HCT116 (cell line): ENCODE measurements at regions not wholly inside any gene's neighbourhood (a gene's known extent, or its start where the extent isn't known, plus 50 kb on each side); places are given as distances from the start of the nearest gene placed in this dataset.

Experiments
- ATAC-seq: fragments of 200-7000 bp; cut with Tn5 transposase; 2 replicates; pipeline ENCODE4 v1.9.1; 2020; ENCODE audit warnings: mild to moderate bottlenecking, moderate library complexity
- BruUV-seq: library from RNA; stranded (reverse); fragments of 400-500 nt; replicated peaks from 2 replicates; lab custom pipeline; 2021; lab: Mats Ljungman, UMichigan
- CTCF ChIA-PET: fragments of 300-600 bp; sonication (Branson Sonifier 250); formaldehyde crosslinking; loops from one replicate; lab custom pipeline; 2021; ENCODE audit warnings: antibody characterized with exemption; lab: Charles Lee
- POLR2A ChIA-PET: fragments of 300-600, 350-600 bp; sonication (Branson Sonifier 250); formaldehyde crosslinking; loops from one replicate; lab custom pipeline; 2021; ENCODE audit warnings: antibody characterized with exemption; lab: Charles Lee
- RAD21 ChIA-PET, 2 experiments: fragments of 300-600 bp; sonication (Branson Sonifier 250); formaldehyde crosslinking; loops; one replicate each; lab custom pipeline; 2023; ENCODE audit warnings: low total read pairs in 2 of 2; ENCODE audit not compliant: uncharacterized antibody in 2 of 2, unreplicated experiment in 2 of 2, low non-redundant PET in 1 of 2; lab: Charles Lee
- DNase-seq: peaks from one replicate; pipeline ENCODE4 v3.0.0-alpha.2; 2010; ENCODE audit warnings: low read depth, low spot score
- H2AFZ ChIP-seq: fragments of 200-600 bp; shearing (Covaris generic), sonication (generic); 2 replicates; pipeline ENCODE4 v1.6.1; 2017; ENCODE audit warnings: low read depth, mixed run types, mixed read lengths, antibody characterized with exemption, low read length; ENCODE audit not compliant: poor library complexity, severe bottlenecking
- H3K27ac ChIP-seq: 2 replicates; pipeline ENCODE4 v1.5.1; 2012; ENCODE audit warnings: low read depth, low read length
- H3K27me3 ChIP-seq: fragments of 200-600 bp; sonication (generic); 2 replicates; pipeline ENCODE4 v1.6.1; 2016; ENCODE audit warnings: mixed run types, low read length, mixed read lengths; ENCODE audit not compliant: insufficient read depth
- H3K36me3 ChIP-seq, 2 experiments: fragments of 200-500 bp in 1 of 2; fragments of 200-600 bp in 1 of 2; sonication (Bioruptor generic) in 1 of 2; sonication (generic) in 1 of 2; 2 replicates each; pipeline versions ENCODE4 v1.5.1 to v1.6.1; 2014 to 2016; ENCODE audit warnings: low read length in 2 of 2, inconsistent platforms in 1 of 2, mixed read lengths in 1 of 2, mixed run types in 1 of 2; ENCODE audit not compliant: insufficient read depth in 2 of 2, control insufficient read depth in 1 of 2
- H3K4me1 ChIP-seq, 2 experiments: fragments of 200-600 bp in 1 of 2; sonication (generic) in 1 of 2; 2 replicates each; pipeline versions ENCODE4 v1.5.1 to v1.6.1; 2012 to 2017; ENCODE audit warnings: low read length in 2 of 2, inconsistent platforms in 1 of 2, mild to moderate bottlenecking in 1 of 2, mixed read lengths in 1 of 2, mixed run types in 1 of 2, moderate library complexity in 1 of 2; ENCODE audit not compliant: insufficient read depth in 2 of 2, control insufficient read depth in 1 of 2
- H3K4me2 ChIP-seq: fragments of 200-600 bp; sonication (generic); 2 replicates; pipeline ENCODE4 v1.6.1; 2017; ENCODE audit warnings: mixed run types, low read length, mixed read lengths
- H3K4me3 ChIP-seq, 2 experiments: fragments of 200-600 bp in 1 of 2; sonication (generic) in 1 of 2; replicated peaks in 1 of 2; 2 replicates each; pipeline ENCODE4 v1.5.1; 2011 to 2016; ENCODE audit warnings: low read length in 2 of 2, control low read depth in 1 of 2, low read depth in 1 of 2, mild to moderate bottlenecking in 1 of 2, mixed read lengths in 1 of 2, mixed run types in 1 of 2
- H3K79me2 ChIP-seq: fragments of 200-600 bp; sonication (generic); 2 replicates; pipeline ENCODE4 v1.6.1; 2017; ENCODE audit warnings: mild to moderate bottlenecking, mixed run types, low read length, moderate library complexity, mixed read lengths; ENCODE audit not compliant: insufficient read depth
- H3K9ac ChIP-seq: fragments of 200-600 bp; sonication (generic); 2 replicates; pipeline ENCODE4 v1.6.1; 2016; ENCODE audit warnings: low read length, mixed read lengths
- H3K9me2 ChIP-seq: fragments of 200-600 bp; sonication (generic), shearing (Covaris generic); 2 replicates; pipeline ENCODE4 v1.6.1; 2017; ENCODE audit warnings: mixed run types, mild to moderate bottlenecking, moderate library complexity; ENCODE audit not compliant: insufficient read depth
- H3K9me3 ChIP-seq, 2 experiments: fragments of 200-500 bp in 1 of 2; fragments of 200-600 bp in 1 of 2; sonication (Bioruptor generic) in 1 of 2; sonication (generic) in 1 of 2; 2 replicates each; pipeline ENCODE4 v1.6.1; 2014 to 2017; ENCODE audit warnings: low read length in 2 of 2, mixed read lengths in 2 of 2, inconsistent platforms in 1 of 2, low read depth in 1 of 2, mild to moderate bottlenecking in 1 of 2, mixed run types in 1 of 2, moderate library complexity in 1 of 2; ENCODE audit not compliant: control insufficient read depth in 1 of 2, insufficient read depth in 1 of 2
- H4K20me1 ChIP-seq: fragments of 200-600 bp; sonication (generic), shearing (Covaris generic); 2 replicates; pipeline ENCODE4 v1.6.1; 2017; ENCODE audit warnings: mixed run types, mild to moderate bottlenecking, moderate library complexity; ENCODE audit not compliant: insufficient read depth
- ATF3 ChIP-seq: IDR thresholded peaks from 2 replicates; pipeline ENCODE4 v1.6.1; 2012
- CEBPB ChIP-seq: IDR thresholded peaks from 2 replicates; pipeline ENCODE4 v1.6.1; 2012; ENCODE audit warnings: low read depth
- CTCF ChIP-seq, 3 experiments: fragments of 200-600 bp in 1 of 3; sonication (generic) in 1 of 3; IDR thresholded peaks in 2 of 3; conservative IDR thresholded peaks in 1 of 3; 2 replicates each; pipeline ENCODE4 v1.5.1; 2012 to 2017; ENCODE audit warnings: low read depth in 2 of 3, low read length in 2 of 3, antibody characterized with exemption in 1 of 3, borderline replicate concordance in 1 of 3, control low read depth in 1 of 3, mild to moderate bottlenecking in 1 of 3, mixed read lengths in 1 of 3, mixed run types in 1 of 3, moderate library complexity in 1 of 3; ENCODE audit not compliant: insufficient read depth in 1 of 3
- ELF1 ChIP-seq: IDR thresholded peaks from 2 replicates; pipeline ENCODE4 v1.6.1; 2012; ENCODE audit warnings: low read depth, borderline replicate concordance
- EZH2phosphoT487 ChIP-seq: fragments of 200-600 bp; IDR thresholded peaks from 2 replicates; pipeline ENCODE4 v1.6.1; 2018; ENCODE audit warnings: antibody characterized with exemption, borderline replicate concordance
- FOSL1 ChIP-seq: IDR thresholded peaks from 2 replicates; pipeline ENCODE4 v1.6.1; 2012; ENCODE audit warnings: low read depth
- JUND ChIP-seq: IDR thresholded peaks from 2 replicates; pipeline ENCODE4 v1.6.1; 2012
- MAX ChIP-seq: IDR thresholded peaks from 2 replicates; pipeline ENCODE4 v1.6.1; 2012
- POLR2A ChIP-seq: IDR thresholded peaks from 2 replicates; pipeline ENCODE4 v1.7.0; 2011; ENCODE audit warnings: borderline replicate concordance; ENCODE audit not compliant: insufficient read depth, insufficient read length; ENCODE audit errors: extremely low read depth
- POLR2AphosphoS5 ChIP-seq: IDR thresholded peaks from 2 replicates; pipeline ENCODE4 v1.6.1; 2011; ENCODE audit warnings: mild to moderate bottlenecking, low read depth, low read length, moderate library complexity
- RAD21 ChIP-seq: IDR thresholded peaks from 2 replicates; pipeline ENCODE4 v1.6.1; 2012; ENCODE audit warnings: low read depth, mild to moderate bottlenecking
- REST ChIP-seq: IDR thresholded peaks from 2 replicates; pipeline ENCODE4 v1.6.1; 2012; ENCODE audit warnings: low read depth
- SP1 ChIP-seq: IDR thresholded peaks from 2 replicates; pipeline ENCODE4 v1.6.1; 2012; ENCODE audit warnings: low read depth
- ZFX ChIP-seq: fragments of 450-650 bp; IDR thresholded peaks from 2 replicates; pipeline ENCODE4 v1.6.1; 2017
- ZNF274 ChIP-seq: fragments of 200-500 bp; sonication (Bioruptor generic); IDR thresholded peaks from 2 replicates; pipeline ENCODE4 v1.6.1; 2014; ENCODE audit warnings: mild to moderate bottlenecking, low read depth, low read length, inconsistent platforms
- intact Hi-C: fragments of 100-400 bp; cut with micrococcal nuclease; formaldehyde crosslinking; loops from 2 replicates; pipeline ENCODE4 v1.10.0; 2022

- no peak for ATAC-seq
- Histone ChIP-seq H3K4me2 (no peak overlapping the region), H3K4me3 (no peak overlapping the region), H3K27ac (no peak overlapping the region), H3K4me1 (no peaks in the 10 kb centered on the region), H2AFZ (no peak overlapping the region), H3K27me3 (no peaks in the 10 kb centered on the region), H3K9ac (no peak overlapping the region), H4K20me1 (no peaks in the 10 kb centered on the region), H3K9me3 (peaks cover 0 to 18% of the 10 kb centered on the region in 2 experiments; a peak in 2 of 4 replicates), H3K79me2 (no peaks in the 10 kb centered on the region), H3K9me2 (no peaks in the 10 kb centered on the region), H3K36me3 (no peaks in the 10 kb centered on the region)
- no peak for TF ChIP-seq FOSL1
- TF ChIP-seq MAX: no peak
- no peak for TF ChIP-seq RAD21
- no peak for TF ChIP-seq ELF1
- no peak for TF ChIP-seq ZNF274
- no peak for TF ChIP-seq POLR2AphosphoS5
- no peak for TF ChIP-seq POLR2A
- TF ChIP-seq CEBPB: no peak
- TF ChIP-seq ZFX: no peak
- TF ChIP-seq ATF3: no peak
- TF ChIP-seq SP1: no peak
- TF ChIP-seq REST: no peak
- TF ChIP-seq CTCF (IDR thresholded peaks at IDR 0.05 in 2 of 3, conservative IDR thresholded peaks at IDR 0.05 in 1 of 3; ENCODE audit: borderline replicate concordance in 1 of 3, insufficient read depth in 1 of 3, low read depth in 2 of 3, low read length in 2 of 3): no peak
- no peak for TF ChIP-seq JUND
- TF ChIP-seq EZH2phosphoT487: no peak
- ChIA-PET CTCF (no interaction called here), POLR2A (no interaction called here), RAD21 (no interaction called here)
- no TSS peak for BruUV-seq
- intact Hi-C loops: no loop called here
- DNase-seq: no peak
Measured at GRCh38 chr14:86779416-86779815, 1213.6 kb downstream of the GALC start.
